B cell (primary cell): ENCODE measurements at regions not wholly inside any gene's neighbourhood (a gene's known extent, or its start where the extent isn't known, plus 50 kb on each side); places are given as distances from the start of the nearest gene placed in this dataset.

Experiments
- ATAC-seq: fragments of 200-7000 bp; cut with Tn5 transposase; one replicate; pipeline ENCODE4 v1.10.0; 2021; ENCODE audit warnings: low read depth, mild to moderate bottlenecking, moderate number of reproducible peaks, moderate library complexity
- CTCF ChIA-PET: fragments of 350-600 bp; sonication (Branson Sonifier 250); formaldehyde crosslinking; loops from one replicate; lab custom pipeline; 2021; ENCODE audit warnings: antibody characterized with exemption, inconsistent platforms; lab: Charles Lee
- POLR2A ChIA-PET: fragments of 350-600 bp; sonication (Branson Sonifier 250); formaldehyde crosslinking; loops from one replicate; lab custom pipeline; 2021; ENCODE audit warnings: antibody characterized with exemption; lab: Charles Lee
- DNase-seq: peaks from one replicate; pipeline ENCODE4 v3.0.0; 2013
- H2AFZ ChIP-seq: 2 replicates; pipeline ENCODE4 v1.6.1; 2012; ENCODE audit warnings: mild to moderate bottlenecking, low read depth, low read length; ENCODE audit not compliant: insufficient read depth, poor library complexity, severe bottlenecking
- H3K27ac ChIP-seq, 2 donors: 1 replicate in 1 of 2; 2 replicates in 1 of 2; pipeline ENCODE4 v1.5.1; 2012 to 2013; ENCODE audit warnings: low read length in 2 of 2, mild to moderate bottlenecking in 2 of 2, moderate library complexity in 1 of 2
- H3K27me3 ChIP-seq, 4 experiments: fragments of 200-600 bp in 1 of 4; sonication (generic) in 1 of 4; replicated peaks in 1 of 4; 1 replicate in 2 of 4; 2 replicates in 2 of 4; pipeline versions ENCODE4 v1.6.1 to v1.7.0; 2013 to 2016; ENCODE audit warnings: low read length in 3 of 4, mild to moderate bottlenecking in 2 of 4, mixed read lengths in 1 of 4, moderate library complexity in 1 of 4; ENCODE audit not compliant: insufficient read depth in 4 of 4, control insufficient read depth in 3 of 4; ENCODE audit errors: control extremely low read depth in 1 of 4
- H3K36me3 ChIP-seq, 2 experiments: replicated peaks in 1 of 2; 1 replicate in 1 of 2; 2 replicates in 1 of 2; pipeline versions ENCODE4 v1.6.1 to v1.7.1; 2013; ENCODE audit warnings: low read length in 1 of 2; ENCODE audit not compliant: insufficient read depth in 2 of 2, control insufficient read depth in 1 of 2; ENCODE audit errors: control extremely low read depth in 1 of 2, extremely low read depth in 1 of 2
- H3K4me1 ChIP-seq, 2 donors: fragments of 200-600 bp in 1 of 2; sonication (generic) in 1 of 2; 1 replicate in 1 of 2; 2 replicates in 1 of 2; pipeline versions ENCODE4 v1.5.1 to v1.6.1; 2013 to 2017; ENCODE audit warnings: low read length in 2 of 2; ENCODE audit not compliant: control insufficient read depth in 2 of 2, insufficient read depth in 2 of 2
- H3K4me2 ChIP-seq: replicated peaks from 2 replicates; pipeline ENCODE3; 2012; ENCODE audit warnings: mild to moderate bottlenecking, low read depth, low read length; ENCODE audit not compliant: poor library complexity, severe bottlenecking
- H3K4me3 ChIP-seq, 5 experiments: fragments of 200-600 bp in 1 of 5; sonication (generic) in 1 of 5; 1 replicate in 3 of 5; 2 replicates in 2 of 5; pipeline versions ENCODE4 v1.5.1 to v1.7.0; 2011 to 2016; ENCODE audit warnings: low read length in 4 of 5, mild to moderate bottlenecking in 4 of 5, low read depth in 2 of 5, control low read depth in 1 of 5, moderate library complexity in 1 of 5; ENCODE audit not compliant: insufficient read depth in 1 of 5; ENCODE audit errors: control extremely low read depth in 1 of 5, extremely low read depth in 1 of 5
- H3K79me2 ChIP-seq: fragments of 200-600 bp; sonication (generic); one replicate; pipeline ENCODE4 v1.6.0; 2016; ENCODE audit warnings: low read length; ENCODE audit not compliant: control insufficient read depth, insufficient read depth
- H3K9ac ChIP-seq: fragments of 200-600 bp; sonication (generic); 2 replicates; pipeline ENCODE4 v1.6.1; 2017; ENCODE audit warnings: mild to moderate bottlenecking, low read length, moderate library complexity
- H3K9me3 ChIP-seq, 3 donors: one replicate each; pipeline versions ENCODE4 v1.6.1 to v1.7.1; 2013; ENCODE audit warnings: low read length in 2 of 3; ENCODE audit not compliant: control insufficient read depth in 2 of 3, insufficient read depth in 1 of 3; ENCODE audit errors: control extremely low read depth in 1 of 3
- H4K20me1 ChIP-seq: 2 replicates; pipeline ENCODE4 v1.6.0; 2012; ENCODE audit warnings: mild to moderate bottlenecking, low read length; ENCODE audit not compliant: insufficient read depth, control insufficient read depth, poor library complexity, severe bottlenecking
- H3K27ac Mint-ChIP-seq: one replicate; pipeline ENCODE4 v1.8.0; 2021; ENCODE audit warnings: mixed read lengths
- H3K27me3 Mint-ChIP-seq: one replicate; pipeline ENCODE4 v1.8.0; 2021; ENCODE audit warnings: mixed read lengths
- H3K4me1 Mint-ChIP-seq: one replicate; pipeline ENCODE4 v1.8.0; 2021; ENCODE audit warnings: mixed read lengths
- H3K4me3 Mint-ChIP-seq: one replicate; pipeline ENCODE4 v1.8.0; 2021; ENCODE audit warnings: mixed read lengths
- H3K9me3 Mint-ChIP-seq: one replicate; pipeline ENCODE4 v1.8.0; 2022; ENCODE audit warnings: mixed read lengths; ENCODE audit not compliant: insufficient read depth
- EZH2 ChIP-seq: IDR thresholded peaks from 2 replicates; pipeline ENCODE4 v1.6.1; 2012; ENCODE audit warnings: borderline replicate concordance, low read depth, mild to moderate bottlenecking, moderate library complexity, low read length; ENCODE audit not compliant: insufficient read depth, poor library complexity, severe bottlenecking
- WGBS: methylation state at CpG from one replicate; pipeline ENCODE4 v1.1.5; 2013; ENCODE audit warnings: missing lambda C conversion rate; ENCODE audit not compliant: insufficient coverage; 5-methylcytosine and 5-hydroxymethylcytosine counted together
- intact Hi-C: fragments of 100-400 bp; cut with micrococcal nuclease; formaldehyde crosslinking; loops from one replicate; pipeline ENCODE4 v1.10.0; 2022
- TF ChIP-seq, protein P1 (sequence below): fragments of 200-600 bp; IDR thresholded peaks from one replicate; pipeline ENCODE4 v1.8.0; 2022; ENCODE audit warnings: antibody characterized with exemption, mild to moderate bottlenecking

DNA sequence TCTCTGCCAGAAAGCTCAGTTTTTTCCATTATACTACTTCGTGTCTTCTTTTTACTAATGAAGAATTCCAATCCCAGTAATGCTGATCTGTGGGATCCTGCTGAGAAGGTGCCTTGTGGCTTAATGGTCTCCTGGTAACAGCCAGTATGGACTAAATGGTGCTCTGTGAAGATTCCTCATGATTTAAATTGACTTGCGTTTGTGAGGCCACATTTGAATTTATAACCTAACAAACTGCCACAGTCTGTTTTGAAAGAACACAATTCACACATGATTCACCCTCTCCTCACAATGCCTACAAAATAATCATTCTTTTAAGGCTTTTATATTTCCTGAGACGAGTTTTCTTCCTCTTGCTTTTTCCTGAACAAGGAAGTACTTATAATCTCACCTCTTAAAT lies 140.0 kb downstream of the MBL2 start:
- intact Hi-C loops = no loop called here
- H3K9me3 Mint-ChIP-seq = no peaks in the 10 kb centered on the region
- no peaks in the 10 kb centered on the region for H3K27me3 Mint-ChIP-seq
- WGBS = 17% methylated on average over 2 of the region's 3 CpGs
- DNase-seq (no peak), ATAC-seq (no peak)
- H4K20me1 ChIP-seq = no peaks in the 10 kb centered on the region
- no peaks in the 10 kb centered on the region for H3K27me3 ChIP-seq
- no peaks in the 10 kb centered on the region for H3K36me3 ChIP-seq
- no peak overlapping the region for H3K9ac ChIP-seq
- H3K4me3 Mint-ChIP-seq = no peak overlapping the region
- H3K4me1 ChIP-seq = no peaks in the 10 kb centered on the region
- no peak overlapping the region for H3K27ac ChIP-seq
- TF ChIP-seq, protein P1, sequence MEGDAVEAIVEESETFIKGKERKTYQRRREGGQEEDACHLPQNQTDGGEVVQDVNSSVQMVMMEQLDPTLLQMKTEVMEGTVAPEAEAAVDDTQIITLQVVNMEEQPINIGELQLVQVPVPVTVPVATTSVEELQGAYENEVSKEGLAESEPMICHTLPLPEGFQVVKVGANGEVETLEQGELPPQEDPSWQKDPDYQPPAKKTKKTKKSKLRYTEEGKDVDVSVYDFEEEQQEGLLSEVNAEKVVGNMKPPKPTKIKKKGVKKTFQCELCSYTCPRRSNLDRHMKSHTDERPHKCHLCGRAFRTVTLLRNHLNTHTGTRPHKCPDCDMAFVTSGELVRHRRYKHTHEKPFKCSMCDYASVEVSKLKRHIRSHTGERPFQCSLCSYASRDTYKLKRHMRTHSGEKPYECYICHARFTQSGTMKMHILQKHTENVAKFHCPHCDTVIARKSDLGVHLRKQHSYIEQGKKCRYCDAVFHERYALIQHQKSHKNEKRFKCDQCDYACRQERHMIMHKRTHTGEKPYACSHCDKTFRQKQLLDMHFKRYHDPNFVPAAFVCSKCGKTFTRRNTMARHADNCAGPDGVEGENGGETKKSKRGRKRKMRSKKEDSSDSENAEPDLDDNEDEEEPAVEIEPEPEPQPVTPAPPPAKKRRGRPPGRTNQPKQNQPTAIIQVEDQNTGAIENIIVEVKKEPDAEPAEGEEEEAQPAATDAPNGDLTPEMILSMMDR = no peak
- TF ChIP-seq EZH2 = no peak
- H2AFZ ChIP-seq = no peak overlapping the region
- no peak overlapping the region for H3K27ac Mint-ChIP-seq
- H3K4me2 ChIP-seq = no peak overlapping the region
- no peak overlapping the region for H3K4me3 ChIP-seq
- ChIA-PET POLR2A (no interaction called here), CTCF (no interaction called here)
- no peaks in the 10 kb centered on the region for H3K79me2 ChIP-seq
- peaks cover 0 to 2% (median 0%) of the 10 kb centered on the region in 3 donors for H3K9me3 ChIP-seq
- no peaks in the 10 kb centered on the region for H3K4me1 Mint-ChIP-seq

DNA sequence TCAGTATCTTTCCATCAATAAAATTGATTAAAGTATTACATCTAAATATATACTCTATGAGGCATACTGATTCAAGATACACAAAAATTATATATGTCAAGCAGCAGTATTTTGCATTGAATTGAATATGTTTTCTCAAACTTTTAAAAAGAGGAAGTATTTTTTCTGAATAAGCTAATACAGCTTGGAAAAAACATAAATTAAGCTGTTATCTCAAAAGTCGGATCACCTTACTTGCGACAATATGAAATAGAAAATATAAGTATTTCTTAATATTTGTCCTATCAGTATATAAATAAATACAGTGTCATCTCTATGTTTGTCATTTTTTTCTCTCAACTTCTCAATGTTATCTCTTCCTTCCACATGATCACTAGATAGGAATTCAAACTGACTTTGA lies 139.3 kb downstream of the MBL2 start:
- Histone ChIP-seq H3K27me3 (no peaks in the 10 kb centered on the region), H4K20me1 (no peaks in the 10 kb centered on the region), H3K4me2 (no peak overlapping the region), H3K27ac (no peak overlapping the region), H3K79me2 (no peaks in the 10 kb centered on the region), H3K4me3 (no peak overlapping the region), H3K4me1 (no peaks in the 10 kb centered on the region), H3K9me3 (peaks cover 0 to 2% (median 0%) of the 10 kb centered on the region in 3 donors), H2AFZ (no peak overlapping the region), H3K36me3 (no peaks in the 10 kb centered on the region), H3K9ac (no peak overlapping the region)
- no peaks in the 10 kb centered on the region for H3K27me3 Mint-ChIP-seq
- H3K4me1 Mint-ChIP-seq = no peaks in the 10 kb centered on the region
- no peak for TF ChIP-seq EZH2
- TF ChIP-seq, protein P1 = no peak
- intact Hi-C loops = no loop called here
- no peaks in the 10 kb centered on the region for H3K9me3 Mint-ChIP-seq
- no peak for DNase-seq
- ChIA-PET POLR2A (no interaction called here), CTCF (no interaction called here)
- ATAC-seq = no peak
- no CpG with 5 or more reads among the region's 2 CpGs for WGBS
- H3K27ac Mint-ChIP-seq = no peak overlapping the region
- no peak overlapping the region for H3K4me3 Mint-ChIP-seq
